Urinary bladder (tissue), 3 donors: ENCODE measurements at regions not wholly inside any gene's neighbourhood (a gene's known extent, or its start where the extent isn't known, plus 50 kb on each side); places are given as distances from the start of the nearest gene placed in this dataset.

Experiments
- DNase-seq: peaks from one replicate; pipeline ENCODE4 v3.0.0-alpha.2; 2015; ENCODE audit errors: extremely low spot score
- H3K27ac ChIP-seq: one replicate; pipeline ENCODE4 v1.5.1; 2013; ENCODE audit warnings: low read depth, mild to moderate bottlenecking, moderate library complexity
- H3K36me3 ChIP-seq: one replicate; pipeline ENCODE4 v1.6.1; 2013; ENCODE audit warnings: mild to moderate bottlenecking, moderate library complexity; ENCODE audit not compliant: insufficient read depth
- H3K4me1 ChIP-seq: one replicate; pipeline ENCODE4 v1.6.1; 2013; ENCODE audit warnings: mild to moderate bottlenecking, moderate library complexity; ENCODE audit not compliant: insufficient read depth
- H3K4me3 ChIP-seq: one replicate; pipeline ENCODE4 v1.5.1; 2013; ENCODE audit warnings: low read depth, low read length
- WGBS: extraction: QIAGEN DNeasy Blood & Tissue Kit; methylation state at CpG from one replicate; pipeline ENCODE4 v1.1.7; 2013; 5-methylcytosine and 5-hydroxymethylcytosine counted together
- donor health status: healthy with polysubstance abuse.
- donor health status: healthy.

GRCh38 chr7:115679423-115679822, 351.1 kb downstream of the TFEC start:
- H3K27ac ChIP-seq = no peak overlapping the region
- H3K36me3 ChIP-seq = no peaks in the 10 kb centered on the region
- no peak for DNase-seq
- H3K4me3 ChIP-seq = no peak overlapping the region
- 86% methylated on average over 4 of the region's 4 CpGs for WGBS
- no peaks in the 10 kb centered on the region for H3K4me1 ChIP-seq

- WGBS = 41% methylated on average over 12 of the region's 12 CpGs
- Histone ChIP-seq H3K4me1 (no peaks in the 10 kb centered on the region), H3K36me3 (no peaks in the 10 kb centered on the region), H3K4me3 (no peak overlapping the region), H3K27ac (no peak overlapping the region)
- peak; percentile 28 for DNase-seq
Measured at GRCh38 chr7:115678086-115678982, 352.2 kb downstream of the TFEC start.

- Histone ChIP-seq H3K27ac (no peak overlapping the region), H3K4me3 (no peak overlapping the region), H3K36me3 (no peaks in the 10 kb centered on the region), H3K4me1 (no peaks in the 10 kb centered on the region)
- DNase-seq = no peak
- 91% methylated on average over 3 of the region's 3 CpGs for WGBS
Measured at GRCh38 chr7:115676707-115677106, 353.9 kb downstream of the TFEC start.

GRCh38 chr7:115676080-115676479, 354.5 kb downstream of the TFEC start:
- no peak overlapping the region for H3K4me3 ChIP-seq
- no peak for DNase-seq
- WGBS = 32% methylated on average over 10 of the region's 10 CpGs
- H3K36me3 ChIP-seq = no peaks in the 10 kb centered on the region
- no peaks in the 10 kb centered on the region for H3K4me1 ChIP-seq
- no peak overlapping the region for H3K27ac ChIP-seq

GRCh38 chr7:115674467-115675024, 356.0 kb downstream of the TFEC start:
- Histone ChIP-seq H3K27ac (no peak overlapping the region), H3K4me3 (no peak overlapping the region), H3K4me1 (no peaks in the 10 kb centered on the region), H3K36me3 (no peaks in the 10 kb centered on the region)
- 83% methylated on average over 3 of the region's 3 CpGs for WGBS
- DNase-seq = no peak

- 42% methylated on average over 1 of the region's 1 CpG for WGBS
- DNase-seq = no peak
- no peaks in the 10 kb centered on the region for H3K36me3 ChIP-seq
- no peaks in the 10 kb centered on the region for H3K4me1 ChIP-seq
- H3K4me3 ChIP-seq = no peak overlapping the region
- no peak overlapping the region for H3K27ac ChIP-seq
Measured at GRCh38 chr7:115672024-115672423, 358.5 kb downstream of the TFEC start.

GRCh38 chr7:115662676-115663075, 367.9 kb downstream of the TFEC start:
- H3K27ac ChIP-seq = no peak overlapping the region
- H3K4me1 ChIP-seq = no peaks in the 10 kb centered on the region
- no peak for DNase-seq
- H3K4me3 ChIP-seq = no peak overlapping the region
- H3K36me3 ChIP-seq = no peaks in the 10 kb centered on the region

- H3K4me3 ChIP-seq = no peak overlapping the region
- no peak overlapping the region for H3K27ac ChIP-seq
- no peak for DNase-seq
- WGBS = 87% methylated on average over 2 of the region's 2 CpGs
- no peaks in the 10 kb centered on the region for H3K4me1 ChIP-seq
- no peaks in the 10 kb centered on the region for H3K36me3 ChIP-seq
Measured at GRCh38 chr7:115662120-115662519, 368.4 kb downstream of the TFEC start.

GRCh38 chr7:115658223-115658622, 372.3 kb downstream of the TFEC start:
- Histone ChIP-seq H3K4me1 (no peaks in the 10 kb centered on the region), H3K4me3 (no peak overlapping the region), H3K27ac (no peak overlapping the region), H3K36me3 (no peaks in the 10 kb centered on the region)
- WGBS = 78% methylated on average over 3 of the region's 3 CpGs
- no peak for DNase-seq

- DNase-seq = no peak
- WGBS = 93% methylated on average over 2 of the region's 2 CpGs
- Histone ChIP-seq H3K4me1 (no peaks in the 10 kb centered on the region), H3K36me3 (no peaks in the 10 kb centered on the region), H3K27ac (no peak overlapping the region), H3K4me3 (no peak overlapping the region)
Measured at GRCh38 chr7:115654384-115655214, 376.0 kb downstream of the TFEC start.

GRCh38 chr7:115649429-115649828, 381.1 kb downstream of the TFEC start:
- no peak overlapping the region for H3K4me3 ChIP-seq
- H3K27ac ChIP-seq = no peak overlapping the region
- no peak for DNase-seq
- no peaks in the 10 kb centered on the region for H3K4me1 ChIP-seq
- no peaks in the 10 kb centered on the region for H3K36me3 ChIP-seq

GRCh38 chr7:115647712-115648111, 382.9 kb downstream of the TFEC start:
- no peaks in the 10 kb centered on the region for H3K36me3 ChIP-seq
- no peak for DNase-seq
- H3K4me1 ChIP-seq = no peaks in the 10 kb centered on the region
- no peak overlapping the region for H3K27ac ChIP-seq
- H3K4me3 ChIP-seq = no peak overlapping the region
- WGBS = 86% methylated on average over 3 of the region's 3 CpGs

GRCh38 chr7:115642194-115642593, 388.4 kb downstream of the TFEC start:
- no peak overlapping the region for H3K4me3 ChIP-seq
- no peak overlapping the region for H3K27ac ChIP-seq
- no peaks in the 10 kb centered on the region for H3K4me1 ChIP-seq
- no peak for DNase-seq
- H3K36me3 ChIP-seq = no peaks in the 10 kb centered on the region

GRCh38 chr7:115638853-115639252, 391.7 kb downstream of the TFEC start:
- Histone ChIP-seq H3K4me1 (no peaks in the 10 kb centered on the region), H3K36me3 (no peaks in the 10 kb centered on the region), H3K4me3 (no peak overlapping the region), H3K27ac (no peak overlapping the region)
- WGBS = 66% methylated on average over 4 of the region's 4 CpGs
- no peak for DNase-seq
